CD4-positive, alpha-beta T cell (primary cell): ENCODE measurements at regions not wholly inside any gene's neighbourhood (a gene's known extent, or its start where the extent isn't known, plus 50 kb on each side); places are given as distances from the start of the nearest gene placed in this dataset.

Source experiments
- ATAC-seq: fragments of 200-7000 bp; cut with Tn5 transposase; one replicate; pipeline ENCODE4 v1.10.0; 2022; ENCODE audit warnings: mild to moderate bottlenecking; ENCODE audit not compliant: poor library complexity
- CTCF ChIA-PET: fragments of 350-600 bp; sonication (Branson Sonifier 250); formaldehyde crosslinking; loops from one replicate; lab custom pipeline; 2021; ENCODE audit warnings: antibody characterized with exemption, inconsistent platforms; lab: Charles Lee
- POLR2A ChIA-PET: fragments of 350-600 bp; sonication (Branson Sonifier 250); formaldehyde crosslinking; loops from one replicate; lab custom pipeline; 2021; ENCODE audit warnings: antibody characterized with exemption, inconsistent platforms; lab: Charles Lee
- DNase-seq, 14 experiments: peaks; one replicate each; pipeline ENCODE4 v3.0.0-alpha.2; 2013 to 2020; ENCODE audit warnings: mixed read lengths in 2 of 14
- H3K27ac ChIP-seq, 2 donors: one replicate each; pipeline versions ENCODE4 v1.5.1 to v1.7.0; 2013; ENCODE audit warnings: low read length in 2 of 2, low read depth in 1 of 2, mild to moderate bottlenecking in 1 of 2
- H3K27me3 ChIP-seq, 2 experiments: 1 replicate in 1 of 2; 2 replicates in 1 of 2; pipeline versions ENCODE4 v1.6.1 to v1.7.0; 2013; ENCODE audit warnings: low read length in 2 of 2, control low read depth in 1 of 2, mild to moderate bottlenecking in 1 of 2, moderate library complexity in 1 of 2; ENCODE audit not compliant: insufficient read depth in 2 of 2, control insufficient read depth in 1 of 2
- H3K36me3 ChIP-seq: one replicate; pipeline ENCODE4 v1.6.1; 2013; ENCODE audit warnings: low read length, control low read depth; ENCODE audit not compliant: insufficient read depth
- H3K4me1 ChIP-seq: one replicate; pipeline ENCODE4 v1.6.1; 2013; ENCODE audit warnings: low read length, control low read depth; ENCODE audit not compliant: insufficient read depth
- H3K4me3 ChIP-seq: one replicate; pipeline ENCODE4 v1.5.1; 2013; ENCODE audit warnings: mild to moderate bottlenecking, low read length, moderate library complexity
- H3K9me3 ChIP-seq, 2 experiments: 1 replicate in 1 of 2; 2 replicates in 1 of 2; pipeline versions ENCODE4 v1.6.1 to v1.7.0; 2013; ENCODE audit warnings: low read length in 2 of 2, mild to moderate bottlenecking in 2 of 2, control low read depth in 1 of 2, moderate library complexity in 1 of 2; ENCODE audit not compliant: control insufficient read depth in 1 of 2, insufficient read depth in 1 of 2
- H3K27ac Mint-ChIP-seq: one replicate; pipeline ENCODE4 v1.8.0; 2020; ENCODE audit warnings: mixed read lengths
- H3K27me3 Mint-ChIP-seq: one replicate; pipeline ENCODE4 v1.8.0; 2021; ENCODE audit warnings: mixed read lengths
- H3K36me3 Mint-ChIP-seq: one replicate; pipeline ENCODE4 v1.8.0; 2021; ENCODE audit warnings: low read depth, mixed read lengths
- H3K4me1 Mint-ChIP-seq: one replicate; pipeline ENCODE4 v1.8.0; 2021; ENCODE audit warnings: low read depth, mixed read lengths
- H3K4me3 Mint-ChIP-seq: one replicate; pipeline ENCODE4 v1.8.0; 2020; ENCODE audit warnings: mild to moderate bottlenecking, mixed read lengths
- H3K9me3 Mint-ChIP-seq: one replicate; pipeline ENCODE4 v1.8.0; 2020; ENCODE audit warnings: mixed read lengths
- intact Hi-C, 2 experiments: fragments of 100-400 bp; cut with DNase I in 1 of 2; cut with micrococcal nuclease in 1 of 2; formaldehyde crosslinking; loops; one replicate each; pipeline versions ENCODE4 v1.15.1 to v1.9.0; 2023 to 2025; cut with DNase I, micrococcal nuclease
- TF ChIP-seq, protein P1 (sequence below): fragments of 200-600 bp; IDR thresholded peaks from one replicate; pipeline ENCODE4 v1.8.0; 2022; ENCODE audit warnings: antibody characterized with exemption, mild to moderate bottlenecking

DNA sequence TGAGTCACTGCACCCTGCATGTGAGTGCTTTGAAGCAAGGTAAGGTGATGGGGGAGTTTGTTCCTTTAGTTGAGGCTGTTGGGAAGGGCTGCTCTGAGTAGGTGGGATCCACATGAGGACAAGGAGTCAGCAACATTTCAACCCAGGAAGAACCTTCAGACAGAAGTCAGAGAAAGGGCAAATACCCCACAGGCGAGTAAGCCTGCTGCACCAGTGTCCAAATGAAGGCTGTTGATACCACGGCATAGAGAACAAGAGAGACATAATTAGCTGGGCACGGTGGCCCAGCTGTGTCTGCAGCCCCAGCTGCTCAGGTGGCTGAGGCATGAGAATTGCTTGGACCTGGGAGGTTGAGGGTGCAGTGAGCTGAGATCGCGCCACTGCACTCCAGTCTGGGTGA lies 54.3 kb upstream of the CLMP start:
- H3K4me3 ChIP-seq, result no peak overlapping the region
- CTCF ChIA-PET, result no interaction called here
- peaks cover 7% of the 10 kb centered on the region for H3K4me1 ChIP-seq
- H3K27ac ChIP-seq, result no peak overlapping the region
- TF ChIP-seq, protein P1, sequence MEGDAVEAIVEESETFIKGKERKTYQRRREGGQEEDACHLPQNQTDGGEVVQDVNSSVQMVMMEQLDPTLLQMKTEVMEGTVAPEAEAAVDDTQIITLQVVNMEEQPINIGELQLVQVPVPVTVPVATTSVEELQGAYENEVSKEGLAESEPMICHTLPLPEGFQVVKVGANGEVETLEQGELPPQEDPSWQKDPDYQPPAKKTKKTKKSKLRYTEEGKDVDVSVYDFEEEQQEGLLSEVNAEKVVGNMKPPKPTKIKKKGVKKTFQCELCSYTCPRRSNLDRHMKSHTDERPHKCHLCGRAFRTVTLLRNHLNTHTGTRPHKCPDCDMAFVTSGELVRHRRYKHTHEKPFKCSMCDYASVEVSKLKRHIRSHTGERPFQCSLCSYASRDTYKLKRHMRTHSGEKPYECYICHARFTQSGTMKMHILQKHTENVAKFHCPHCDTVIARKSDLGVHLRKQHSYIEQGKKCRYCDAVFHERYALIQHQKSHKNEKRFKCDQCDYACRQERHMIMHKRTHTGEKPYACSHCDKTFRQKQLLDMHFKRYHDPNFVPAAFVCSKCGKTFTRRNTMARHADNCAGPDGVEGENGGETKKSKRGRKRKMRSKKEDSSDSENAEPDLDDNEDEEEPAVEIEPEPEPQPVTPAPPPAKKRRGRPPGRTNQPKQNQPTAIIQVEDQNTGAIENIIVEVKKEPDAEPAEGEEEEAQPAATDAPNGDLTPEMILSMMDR, result no peak
- DNase-seq, result no peak
- no peaks in the 10 kb centered on the region for H3K9me3 Mint-ChIP-seq
- peaks cover under 1% of the 10 kb centered on the region for H3K27me3 Mint-ChIP-seq
- POLR2A ChIA-PET, result no interaction called here
- H3K27me3 ChIP-seq, result no peaks in the 10 kb centered on the region
- no peaks in the 10 kb centered on the region for H3K4me1 Mint-ChIP-seq
- no peak overlapping the region for H3K27ac Mint-ChIP-seq
- no peak for ATAC-seq
- intact Hi-C loops, result loop anchor here (5.0 to 10.0 kb wide), 3 partner anchors 192 to 387 kb away; no protein-coding TSS in a partner anchor
- no peaks in the 10 kb centered on the region for H3K36me3 Mint-ChIP-seq
- H3K9me3 ChIP-seq, result no peaks in the 10 kb centered on the region
- no peak overlapping the region for H3K4me3 Mint-ChIP-seq
- H3K36me3 ChIP-seq, result no peaks in the 10 kb centered on the region

DNA sequence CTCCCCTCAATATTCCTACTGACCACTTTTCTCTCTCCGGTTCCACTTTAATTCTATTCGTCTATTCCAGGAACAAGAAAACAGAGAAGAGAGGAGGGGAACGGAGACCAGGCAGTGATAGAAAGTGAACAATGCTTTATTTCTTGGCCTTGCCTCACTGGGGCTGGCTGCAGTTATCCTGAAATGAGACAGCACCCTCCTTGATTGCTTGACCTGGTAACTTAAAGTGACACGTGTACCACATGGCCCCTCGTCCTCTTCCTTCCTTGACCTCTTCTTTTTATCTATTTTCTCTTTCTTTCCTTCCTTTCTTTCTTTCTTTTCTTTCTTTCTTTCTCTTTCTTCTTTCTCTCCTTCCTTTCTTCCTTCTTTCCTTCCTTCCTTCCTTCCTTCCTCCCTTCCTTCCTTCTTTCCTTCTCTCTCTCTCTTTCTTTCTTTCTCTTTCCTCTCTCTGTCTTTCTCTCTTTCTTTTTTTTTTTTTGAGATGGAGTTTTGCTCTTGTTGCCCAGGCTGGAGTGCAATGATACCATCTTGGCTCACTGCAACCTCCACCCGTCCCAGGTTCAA lies 52.8 kb upstream of the CLMP start:
- Histone ChIP-seq H3K36me3 (no peaks in the 10 kb centered on the region), H3K27me3 (no peaks in the 10 kb centered on the region), H3K4me3 (no peak overlapping the region), H3K27ac (no peak overlapping the region), H3K9me3 (no peaks in the 10 kb centered on the region), H3K4me1 (peaks cover 7% of the 10 kb centered on the region)
- Mint-ChIP-seq H3K9me3 (no peaks in the 10 kb centered on the region), H3K27ac (no peak overlapping the region), H3K4me1 (no peaks in the 10 kb centered on the region), H3K27me3 (no peaks in the 10 kb centered on the region), H3K36me3 (no peaks in the 10 kb centered on the region), H3K4me3 (no peak overlapping the region)
- ATAC-seq (no peak), DNase-seq (no peak)
- CTCF ChIA-PET, result interaction anchor here (0.6 to 1.7 kb wide), 19 partner anchors 10 to 384 kb away, joined by 3 to 14 read pairs (median 5); no protein-coding TSS in a partner anchor
- POLR2A ChIA-PET, result interaction anchor here (0.9 to 1.7 kb wide), 11 partner anchors 15 to 194 kb away, joined by 3 to 10 read pairs (median 6); partner anchors contain the start of gene HSPA8
- TF ChIP-seq, protein P1, result no peak
- intact Hi-C loops, result loop anchor here (1.0 to 10.0 kb wide), 5 partner anchors 137 to 386 kb away; no protein-coding TSS in a partner anchor

DNA sequence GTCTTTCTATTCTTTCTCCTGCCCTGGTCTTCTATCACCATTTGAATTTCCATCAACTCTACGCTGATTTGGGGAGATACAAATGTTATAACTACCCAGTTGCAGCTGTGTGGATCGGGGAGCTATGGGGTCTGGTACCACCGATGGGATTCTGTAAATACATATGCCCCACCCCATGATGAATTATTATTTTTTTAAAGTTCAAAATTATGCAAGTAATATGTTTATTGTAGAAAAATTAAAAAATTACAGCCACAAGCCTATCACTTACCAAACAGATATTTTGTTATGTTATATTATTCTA lies 52.4 kb upstream of the CLMP start:
- DNase-seq (no peak), ATAC-seq (no peak)
- Histone ChIP-seq H3K4me1 (peaks cover 7% of the 10 kb centered on the region), H3K9me3 (no peaks in the 10 kb centered on the region), H3K36me3 (no peaks in the 10 kb centered on the region), H3K27ac (no peak overlapping the region), H3K4me3 (no peak overlapping the region), H3K27me3 (no peaks in the 10 kb centered on the region)
- Mint-ChIP-seq H3K27me3 (no peaks in the 10 kb centered on the region), H3K4me3 (no peak overlapping the region), H3K9me3 (no peaks in the 10 kb centered on the region), H3K36me3 (no peaks in the 10 kb centered on the region), H3K27ac (no peak overlapping the region), H3K4me1 (no peaks in the 10 kb centered on the region)
- ChIA-PET POLR2A (interaction anchor here (0.9 to 1.7 kb wide), 11 partner anchors 14 to 194 kb away, joined by 3 to 10 read pairs (median 6); partner anchors contain the start of gene HSPA8), CTCF (interaction anchor here (0.6 to 1.7 kb wide), 19 partner anchors 9 to 383 kb away, joined by 3 to 14 read pairs (median 5); no protein-coding TSS in a partner anchor)
- TF ChIP-seq, protein P1, result peak; percentile 55
- intact Hi-C loops, result loop anchor here (1.0 to 10.0 kb wide), 5 partner anchors 136 to 385 kb away; no protein-coding TSS in a partner anchor
